Colonic mucosa (tissue), 4 donors: ENCODE measurements at regions not wholly inside any gene's neighbourhood (a gene's known extent, or its start where the extent isn't known, plus 50 kb on each side); places are given as distances from the start of the nearest gene placed in this dataset.

Source experiments
- DNase-seq: peaks from one replicate; pipeline ENCODE4 v3.0.0-alpha.2; 2020
- H3K27ac ChIP-seq: fragments of 200-600 bp; one replicate; pipeline ENCODE4 v1.8.0; 2021
- H3K27me3 ChIP-seq: fragments of 200-600 bp; one replicate; pipeline ENCODE4 v1.8.0; 2021
- H3K36me3 ChIP-seq: fragments of 200-600 bp; one replicate; pipeline ENCODE4 v1.8.0; 2021
- H3K4me1 ChIP-seq: fragments of 200-600 bp; one replicate; pipeline ENCODE4 v1.8.0; 2021; ENCODE audit warnings: mild to moderate bottlenecking
- H3K4me3 ChIP-seq: fragments of 200-600 bp; one replicate; pipeline ENCODE4 v1.8.0; 2021
- H3K9ac ChIP-seq, 2 donors: one replicate each; pipeline ENCODE4 v1.7.0; 2013; ENCODE audit warnings: control low read depth in 2 of 2, low read depth in 2 of 2, low read length in 2 of 2
- H3K9me3 ChIP-seq: fragments of 200-600 bp; one replicate; pipeline ENCODE4 v1.8.0; 2021
- CTCF ChIP-seq: fragments of 200-600 bp; IDR thresholded peaks from one replicate; pipeline ENCODE4 v1.8.0; 2022; ENCODE audit warnings: antibody characterized with exemption, mild to moderate bottlenecking
- intact Hi-C: fragments of 100-400 bp; cut with DNase I; formaldehyde crosslinking; loops from one replicate; pipeline ENCODE4 v1.14.1; 2022
- donor health status: healthy.
- donor health status: DM: no; HTN: no; CAD: no.
- donor health status: DM: no; HTN: no; CAD: no.

DNA sequence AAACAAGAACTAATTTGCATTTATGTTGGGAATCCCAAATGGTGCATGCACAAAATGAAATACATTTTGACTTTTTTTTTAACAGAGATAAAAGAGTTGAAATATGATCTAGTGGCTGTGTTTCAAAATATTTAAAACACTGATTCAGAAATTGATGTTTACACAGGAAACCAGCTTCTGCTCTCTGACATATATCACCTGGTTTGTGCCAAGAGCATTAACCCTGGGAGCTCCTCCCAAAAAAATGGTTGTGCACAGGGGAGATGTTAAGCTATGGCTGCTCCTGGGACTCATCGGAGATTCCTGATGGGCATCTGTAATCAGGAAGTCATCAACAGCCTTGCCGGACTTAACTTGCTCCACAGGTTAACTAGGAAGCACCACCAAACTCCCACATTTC, 65.2 kb upstream of the MAL start:
- no peak overlapping the region for H3K9ac ChIP-seq
- H3K27me3 ChIP-seq: no peaks in the 10 kb centered on the region
- no peak overlapping the region for H3K4me3 ChIP-seq
- no peaks in the 10 kb centered on the region for H3K4me1 ChIP-seq
- no peaks in the 10 kb centered on the region for H3K9me3 ChIP-seq
- intact Hi-C loops: no loop called here
- no peak overlapping the region for H3K27ac ChIP-seq
- TF ChIP-seq CTCF: no peak
- no peaks in the 10 kb centered on the region for H3K36me3 ChIP-seq
- DNase-seq: no peak

DNA sequence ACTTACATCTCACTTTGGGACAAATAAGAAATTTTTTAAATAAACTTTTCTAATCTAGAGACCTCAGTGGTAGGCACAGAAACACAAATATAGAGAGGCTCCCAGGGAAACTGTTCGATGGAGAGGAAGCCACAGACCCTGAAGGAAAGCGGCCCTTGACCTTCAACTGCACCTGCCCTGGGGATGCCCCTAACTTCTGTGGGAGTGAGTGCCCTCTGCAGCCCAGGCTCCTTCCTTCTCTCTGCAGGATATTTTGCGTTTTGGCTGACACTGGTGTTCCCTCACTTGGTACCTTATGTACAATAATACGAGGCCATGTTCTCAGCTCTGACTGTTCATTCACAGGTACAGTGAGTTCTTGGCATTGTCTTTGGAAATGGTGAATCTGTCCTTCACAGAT, 64.8 kb upstream of the MAL start:
- Histone ChIP-seq H3K4me1 (no peaks in the 10 kb centered on the region), H3K27me3 (no peaks in the 10 kb centered on the region), H3K27ac (no peak overlapping the region), H3K9me3 (no peaks in the 10 kb centered on the region), H3K9ac (no peak overlapping the region), H3K4me3 (no peak overlapping the region), H3K36me3 (no peaks in the 10 kb centered on the region)
- no peak for DNase-seq
- intact Hi-C loops: no loop called here
- TF ChIP-seq CTCF: no peak

DNA sequence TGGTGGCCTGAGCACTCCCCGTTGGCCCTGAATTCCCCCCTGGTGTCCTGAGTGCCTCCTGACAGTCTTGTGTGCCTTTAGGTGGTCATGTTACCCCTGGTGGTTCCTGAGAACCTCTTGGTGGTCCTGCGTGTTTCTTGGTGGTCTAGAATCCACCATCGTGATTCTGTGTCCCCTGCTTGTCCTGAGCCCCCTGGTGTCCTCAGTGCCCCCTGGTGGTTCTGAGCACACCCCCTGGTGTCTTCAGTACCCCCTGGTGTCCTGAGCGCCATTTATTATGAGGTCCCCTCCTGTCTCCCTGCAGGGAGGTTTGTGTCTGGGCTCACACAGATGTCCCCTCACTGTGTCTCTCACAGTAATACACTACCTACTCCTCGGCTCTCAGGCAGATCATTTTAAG, 61.3 kb upstream of the MAL start:
- no peak for TF ChIP-seq CTCF
- no peak overlapping the region for H3K9ac ChIP-seq
- H3K4me3 ChIP-seq: no peak overlapping the region
- DNase-seq: no peak
- H3K36me3 ChIP-seq: no peaks in the 10 kb centered on the region
- no peaks in the 10 kb centered on the region for H3K27me3 ChIP-seq
- intact Hi-C loops: no loop called here
- no peak overlapping the region for H3K27ac ChIP-seq
- H3K4me1 ChIP-seq: no peaks in the 10 kb centered on the region
- H3K9me3 ChIP-seq: no peaks in the 10 kb centered on the region

DNA sequence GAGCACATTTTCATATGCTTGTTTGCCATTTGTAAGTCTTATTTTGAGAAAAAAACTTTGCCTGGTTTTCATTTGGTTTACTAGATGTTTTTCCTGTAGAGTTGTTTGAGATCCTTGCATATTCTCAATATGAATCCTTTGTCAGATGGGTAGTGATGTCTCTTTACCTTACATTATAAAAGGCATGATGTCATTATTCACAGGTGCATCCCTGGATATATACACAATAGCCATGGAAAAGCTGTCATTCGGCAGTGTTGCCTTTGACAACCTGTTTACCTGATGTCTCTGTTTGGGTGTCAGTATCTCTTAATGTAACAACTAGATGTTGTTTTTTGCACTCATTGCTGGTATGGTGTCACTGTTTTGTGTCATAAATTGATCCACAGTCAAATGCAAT, 58.8 kb upstream of the MAL start:
- no peak overlapping the region for H3K9ac ChIP-seq
- DNase-seq: no peak
- intact Hi-C loops: no loop called here

DNA sequence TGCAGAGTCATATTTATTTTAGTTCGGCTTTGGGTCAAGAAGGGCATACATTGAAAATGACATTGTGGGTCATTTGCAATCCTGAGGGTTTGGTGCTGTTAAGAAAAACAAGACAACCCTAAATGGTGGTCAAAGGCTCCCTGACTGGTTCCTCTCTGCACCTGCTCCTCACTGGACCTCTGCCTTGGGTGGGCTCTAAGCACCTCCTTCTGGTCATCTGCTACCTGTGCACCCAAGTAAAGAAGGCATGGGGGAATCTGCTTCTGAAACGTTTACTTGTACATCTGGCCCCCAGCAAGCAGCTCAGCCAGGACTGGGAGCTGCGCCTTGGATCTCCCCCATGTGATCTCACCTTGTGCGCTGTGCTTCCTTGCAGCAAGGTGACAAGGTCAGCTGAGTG, 55.2 kb upstream of the MAL start:
- H3K4me1 ChIP-seq: no peaks in the 10 kb centered on the region
- H3K36me3 ChIP-seq: no peaks in the 10 kb centered on the region
- H3K9me3 ChIP-seq: no peaks in the 10 kb centered on the region
- no peaks in the 10 kb centered on the region for H3K27me3 ChIP-seq
- H3K9ac ChIP-seq: no peak overlapping the region
- intact Hi-C loops: no loop called here
- H3K27ac ChIP-seq: no peak overlapping the region
- no peak overlapping the region for H3K4me3 ChIP-seq
- DNase-seq: no peak
- TF ChIP-seq CTCF: no peak

More for the DNA sequence above, 58.8 kb upstream of the MAL start:
- no peaks in the 10 kb centered on the region for H3K27me3 ChIP-seq
- no peaks in the 10 kb centered on the region for H3K9me3 ChIP-seq
- H3K27ac ChIP-seq: no peak overlapping the region
- H3K36me3 ChIP-seq: no peaks in the 10 kb centered on the region
- TF ChIP-seq CTCF: no peak
- H3K4me1 ChIP-seq: no peaks in the 10 kb centered on the region
- no peak overlapping the region for H3K4me3 ChIP-seq
